Coronary artery (tissue), 2 donors: ENCODE measurements at regions not wholly inside any gene's neighbourhood (a gene's known extent, or its start where the extent isn't known, plus 50 kb on each side); places are given as distances from the start of the nearest gene placed in this dataset.

Source experiments
- DNase-seq: peaks from one replicate; pipeline ENCODE4 v3.0.0-alpha.2; 2017; ENCODE audit warnings: low spot score
- H3K27ac ChIP-seq, 2 donors: fragments of 200-600 bp; sonication (generic); one replicate each; pipeline ENCODE4 v1.5.1; 2016 to 2019
- H3K4me3 ChIP-seq: fragments of 200-600 bp; sonication (generic); 2 replicates; pipeline ENCODE4 v1.5.1; 2016; ENCODE audit warnings: mild to moderate bottlenecking, moderate library complexity
- CTCF ChIP-seq: fragments of 200-600 bp; sonication (generic); IDR thresholded peaks from one replicate; pipeline ENCODE4 v1.5.1; 2019; ENCODE audit warnings: antibody characterized with exemption

- Histone ChIP-seq H3K4me3 (no peak overlapping the region), H3K27ac (no peak overlapping the region)
- no peak for DNase-seq
- TF ChIP-seq CTCF = no peak
These were observed 304.1 kb downstream of the MCTP2 start for GRCh38 chr15:94535298-94536048.

- no peak overlapping the region for H3K27ac ChIP-seq
- no peak for TF ChIP-seq CTCF
- no peak for DNase-seq
- H3K4me3 ChIP-seq = no peak overlapping the region
These were observed 305.2 kb downstream of the MCTP2 start for GRCh38 chr15:94536549-94536948.

GRCh38 chr15:94538280-94538679, 306.9 kb downstream of the MCTP2 start:
- no peak overlapping the region for H3K27ac ChIP-seq
- no peak for DNase-seq
- no peak for TF ChIP-seq CTCF
- no peak overlapping the region for H3K4me3 ChIP-seq

- no peak for TF ChIP-seq CTCF
- DNase-seq = no peak
- H3K27ac ChIP-seq = no peak overlapping the region
- H3K4me3 ChIP-seq = no peak overlapping the region
These were observed 311.0 kb downstream of the MCTP2 start for GRCh38 chr15:94542391-94542790.

- no peak for DNase-seq
- H3K27ac ChIP-seq = no peak overlapping the region
- no peak for TF ChIP-seq CTCF
- no peak overlapping the region for H3K4me3 ChIP-seq
These were observed 315.4 kb downstream of the MCTP2 start for GRCh38 chr15:94546808-94547207.

GRCh38 chr15:94547711-94548110, 316.4 kb downstream of the MCTP2 start:
- no peak overlapping the region for H3K27ac ChIP-seq
- DNase-seq = no peak
- no peak for TF ChIP-seq CTCF
- no peak overlapping the region for H3K4me3 ChIP-seq

- no peak overlapping the region for H3K27ac ChIP-seq
- DNase-seq = no peak
- TF ChIP-seq CTCF = no peak
- H3K4me3 ChIP-seq = no peak overlapping the region
These were observed 324.6 kb downstream of the MCTP2 start for GRCh38 chr15:94555841-94556519.
